ES-I3 (cell line): ENCODE measurements at regions not wholly inside any gene's neighbourhood (a gene's known extent, or its start where the extent isn't known, plus 50 kb on each side); places are given as distances from the start of the nearest gene placed in this dataset.
"Not testable (repeated sequence)": the region's sequence is repeated elsewhere in the genome, so short reads cannot be mapped to it uniquely, and the experiment has no call there.

ENCODE experiments used
- H3K36me3 ChIP-seq: 2 replicates; pipeline ENCODE4 v1.6.1; 2013; ENCODE audit warnings: mild to moderate bottlenecking, low read length, control low read depth, moderate library complexity; ENCODE audit not compliant: insufficient read depth
- H3K4me1 ChIP-seq: 2 replicates; pipeline ENCODE4 v1.6.1; 2013; ENCODE audit warnings: mild to moderate bottlenecking, control low read depth, low read length; ENCODE audit not compliant: insufficient read depth
- H3K9ac ChIP-seq: 2 replicates; pipeline ENCODE4 v1.6.1; 2013; ENCODE audit warnings: low read depth, mild to moderate bottlenecking, low read length, moderate library complexity
- H3K9me3 ChIP-seq: 2 replicates; pipeline ENCODE4 v1.6.1; 2013; ENCODE audit warnings: mild to moderate bottlenecking, low read length, moderate library complexity; ENCODE audit not compliant: control insufficient read depth, insufficient read depth

- H3K4me1 ChIP-seq, result peaks cover 6% of the 10 kb centered on the region; the same call in 1 of the 2 replicates
- no peak overlapping the region for H3K9ac ChIP-seq
- H3K9me3 ChIP-seq, result no peaks in the 10 kb centered on the region
- H3K36me3 ChIP-seq, result no peaks in the 10 kb centered on the region
These were observed 197.2 kb upstream of the CSNK1A1L start for GRCh38 chr13:37302686-37303085.

GRCh38 chr13:37295573-37295972 lies 190.1 kb upstream of the CSNK1A1L start:
- H3K9me3 ChIP-seq, result no peaks in the 10 kb centered on the region
- H3K36me3 ChIP-seq, result no peaks in the 10 kb centered on the region
- H3K9ac ChIP-seq, result no peak overlapping the region
- H3K4me1 ChIP-seq, result no peaks in the 10 kb centered on the region

GRCh38 chr13:37295071-37295470 lies 189.6 kb upstream of the CSNK1A1L start:
- Histone ChIP-seq H3K9me3 (no peaks in the 10 kb centered on the region), H3K36me3 (no peaks in the 10 kb centered on the region), H3K4me1 (no peaks in the 10 kb centered on the region), H3K9ac (no peak overlapping the region)

- Histone ChIP-seq H3K9ac (no peak overlapping the region), H3K4me1 (no peaks in the 10 kb centered on the region), H3K36me3 (no peaks in the 10 kb centered on the region), H3K9me3 (no peaks in the 10 kb centered on the region)
These were observed 189.0 kb upstream of the CSNK1A1L start for GRCh38 chr13:37294472-37294871.

GRCh38 chr13:37293295-37293694 lies 187.8 kb upstream of the CSNK1A1L start:
- Histone ChIP-seq H3K36me3 (no peaks in the 10 kb centered on the region), H3K9ac (no peak overlapping the region), H3K4me1 (no peaks in the 10 kb centered on the region), H3K9me3 (no peaks in the 10 kb centered on the region)

- H3K9ac ChIP-seq, result no peak overlapping the region
- no peaks in the 10 kb centered on the region for H3K36me3 ChIP-seq
- H3K9me3 ChIP-seq, result no peaks in the 10 kb centered on the region
- H3K4me1 ChIP-seq, result no peaks in the 10 kb centered on the region
These were observed 185.4 kb upstream of the CSNK1A1L start for GRCh38 chr13:37290716-37291505.

- H3K9me3 ChIP-seq, result no peaks in the 10 kb centered on the region
- no peaks in the 10 kb centered on the region for H3K4me1 ChIP-seq
- H3K36me3 ChIP-seq, result no peaks in the 10 kb centered on the region
- H3K9ac ChIP-seq, result no peak overlapping the region
These were observed 183.9 kb upstream of the CSNK1A1L start for GRCh38 chr13:37289212-37289935.

- Histone ChIP-seq H3K4me1 (no peaks in the 10 kb centered on the region), H3K36me3 (no peaks in the 10 kb centered on the region), H3K9ac (no peak overlapping the region), H3K9me3 (no peaks in the 10 kb centered on the region)
These were observed 182.7 kb upstream of the CSNK1A1L start for GRCh38 chr13:37288057-37288720.

- H3K4me1 ChIP-seq, H3K36me3 ChIP-seq, H3K9ac ChIP-seq, H3K9me3 ChIP-seq: not testable (repeated sequence)
These were observed 174.8 kb upstream of the CSNK1A1L start for GRCh38 chr13:37280231-37280630.

- H3K9ac ChIP-seq, result no peak overlapping the region
- H3K9me3 ChIP-seq, result no peaks in the 10 kb centered on the region
- no peaks in the 10 kb centered on the region for H3K36me3 ChIP-seq
- no peaks in the 10 kb centered on the region for H3K4me1 ChIP-seq
These were observed 172.1 kb upstream of the CSNK1A1L start for GRCh38 chr13:37277435-37278144.

GRCh38 chr13:37277007-37277406 lies 171.5 kb upstream of the CSNK1A1L start:
- Histone ChIP-seq H3K4me1 (no peaks in the 10 kb centered on the region), H3K9ac (no peak overlapping the region), H3K36me3 (no peaks in the 10 kb centered on the region), H3K9me3 (no peaks in the 10 kb centered on the region)

GRCh38 chr13:37274569-37275497 lies 169.4 kb upstream of the CSNK1A1L start:
- no peaks in the 10 kb centered on the region for H3K9me3 ChIP-seq
- H3K36me3 ChIP-seq, result no peaks in the 10 kb centered on the region
- H3K4me1 ChIP-seq, result no peaks in the 10 kb centered on the region
- no peak overlapping the region for H3K9ac ChIP-seq

GRCh38 chr13:37273836-37274235 lies 168.4 kb upstream of the CSNK1A1L start:
- no peaks in the 10 kb centered on the region for H3K36me3 ChIP-seq
- H3K9me3 ChIP-seq, result no peaks in the 10 kb centered on the region
- H3K4me1 ChIP-seq, result no peaks in the 10 kb centered on the region
- no peak overlapping the region for H3K9ac ChIP-seq
